ENCODE measurements at regions not wholly inside any gene's neighbourhood (a gene's known extent, or its start where the extent isn't known, plus 50 kb on each side); places are given as distances from the start of the nearest gene placed in this dataset.
"Not testable (repeated sequence)": the region's sequence is repeated elsewhere in the genome, so short reads cannot be mapped to it uniquely, and the experiment has no call there.

DNA sequence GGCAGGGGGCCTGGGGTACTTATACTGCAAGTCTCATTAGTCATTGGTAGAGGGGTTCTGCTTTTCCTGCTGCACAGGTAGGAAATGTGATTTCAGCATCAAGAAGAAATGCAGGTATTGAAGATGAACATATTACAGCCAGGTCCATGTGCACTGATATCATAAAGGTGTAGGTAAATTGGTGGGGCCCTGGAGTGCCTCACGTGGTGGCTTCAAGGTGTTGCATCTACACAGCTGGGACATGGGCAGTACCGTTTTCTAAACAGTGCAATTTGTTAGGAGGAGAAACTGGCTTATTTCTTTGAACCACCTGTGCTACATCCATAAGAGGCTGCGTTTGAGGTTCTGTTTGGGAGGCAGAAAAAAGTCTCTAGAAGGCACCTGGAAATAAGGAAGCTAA lies 618.1 kb upstream of the RBFOX1 start:
- DNase-seq, result no peak

DNA sequence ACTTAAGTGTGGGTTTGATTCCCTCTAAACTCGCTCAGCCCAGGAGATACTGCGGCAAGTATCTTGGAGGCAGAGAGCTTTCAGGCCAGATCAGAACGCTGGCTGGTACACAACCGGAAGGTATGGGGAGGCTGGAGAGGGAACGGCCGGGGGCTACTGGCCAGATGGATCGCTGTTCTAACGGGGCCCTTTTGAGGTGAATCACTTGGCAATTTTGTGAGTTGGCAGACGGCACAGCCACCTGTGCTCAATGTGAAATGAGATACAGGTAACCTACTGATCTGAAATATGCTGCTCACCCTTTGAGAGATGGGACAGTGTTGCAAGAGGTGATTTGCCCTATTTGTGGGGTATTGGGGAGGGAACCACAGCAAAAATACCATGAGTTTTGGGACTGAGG lies 622.9 kb upstream of the RBFOX1 start:
- no peak for DNase-seq

DNA sequence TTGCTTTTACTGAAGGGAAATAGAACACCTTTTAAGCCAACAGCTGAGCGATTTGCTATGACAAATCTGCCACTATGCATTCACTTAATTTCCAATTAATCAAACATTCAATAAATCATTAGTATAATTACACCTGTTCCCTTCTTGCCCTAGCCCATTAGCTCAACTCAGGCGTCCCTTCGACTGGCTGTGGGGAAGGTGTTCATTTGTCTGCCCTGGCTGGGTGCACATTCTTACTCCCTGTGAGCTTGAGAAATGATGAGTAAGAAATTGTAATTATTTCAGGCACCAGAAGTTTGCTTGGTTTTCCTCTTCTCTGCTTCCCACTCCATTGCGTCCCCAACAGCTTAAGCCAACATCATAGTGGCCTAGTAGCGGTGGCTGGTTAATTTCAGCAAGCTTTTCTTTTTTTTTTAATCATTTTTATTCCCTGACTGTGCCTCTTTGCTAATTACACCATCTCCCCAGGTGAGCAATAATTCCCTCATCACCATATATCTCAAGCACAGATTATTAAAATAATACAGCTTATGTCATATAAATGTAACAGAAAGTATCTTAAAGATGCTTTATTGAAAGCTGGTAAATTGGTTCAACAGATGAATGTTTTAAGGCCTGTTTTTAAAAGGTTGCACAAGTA lies 623.9 kb upstream of the RBFOX1 start:
- DNase-seq, result no peak

- no peak for DNase-seq
Measured at GRCh38 chr16:6704306-6704930, 628.2 kb upstream of the RBFOX1 start.

DNA sequence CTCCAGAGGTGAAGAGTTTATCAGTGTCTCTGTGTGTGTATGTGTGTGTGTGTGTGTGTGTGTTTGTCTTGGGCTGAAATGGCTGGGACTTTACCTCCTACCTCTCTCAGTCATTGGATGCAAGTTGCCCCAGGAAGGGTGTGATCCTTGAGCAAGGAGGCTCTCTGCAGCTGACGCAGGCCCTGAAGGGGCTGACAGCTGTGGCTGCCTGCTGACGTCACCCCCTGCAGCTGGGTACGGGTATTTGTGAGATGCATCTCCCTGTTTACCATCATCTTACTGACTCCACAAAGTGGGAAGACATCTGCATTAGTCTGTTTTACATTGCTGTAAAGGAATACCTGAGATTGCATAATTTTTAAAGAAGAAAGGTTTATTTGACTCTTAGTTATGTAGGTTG lies 631.5 kb upstream of the RBFOX1 start:
- no peak for DNase-seq

- DNase-seq, result no peak
Measured at GRCh38 chr16:6698548-6698947, 634.1 kb upstream of the RBFOX1 start.

GRCh38 chr16:6695666-6696065 lies 637.0 kb upstream of the RBFOX1 start:
- DNase-seq, result no peak

GRCh38 chr16:6694636-6695035 lies 638.0 kb upstream of the RBFOX1 start:
- no peak for DNase-seq

DNA sequence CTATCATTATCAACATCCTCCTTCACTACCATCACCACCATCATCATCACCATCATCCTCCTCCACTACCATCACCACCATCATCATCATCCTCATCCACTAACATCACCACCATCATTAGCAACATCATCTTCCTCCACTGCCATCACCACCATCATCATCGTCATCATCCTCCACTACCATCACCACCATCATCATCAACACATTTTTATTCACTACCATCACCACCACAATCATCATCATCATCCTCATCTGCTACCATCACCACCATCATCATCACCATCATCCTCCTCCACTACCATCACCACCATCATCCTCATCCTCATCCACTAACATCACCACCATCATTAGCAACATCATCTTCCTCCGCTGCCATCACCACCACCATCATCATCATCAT lies 639.2 kb upstream of the RBFOX1 start:
- DNase-seq, result not testable (repeated sequence)

DNA sequence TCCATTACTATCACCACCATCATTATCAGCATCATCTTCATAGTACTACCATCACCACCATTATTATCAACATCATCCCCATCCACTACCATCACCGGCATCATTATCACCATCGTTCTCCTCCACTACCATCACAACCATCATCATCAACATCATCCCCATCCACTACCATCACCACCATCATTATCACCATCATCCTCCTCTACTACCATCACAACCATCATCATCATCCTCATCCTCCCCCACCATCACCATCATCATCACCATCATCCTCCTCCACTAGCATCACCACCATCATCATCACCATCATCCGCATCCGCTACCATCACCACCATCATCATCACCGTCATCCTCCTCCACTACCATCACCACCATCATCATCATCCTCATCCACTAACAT lies 639.8 kb upstream of the RBFOX1 start:
- no peak for DNase-seq

DNA sequence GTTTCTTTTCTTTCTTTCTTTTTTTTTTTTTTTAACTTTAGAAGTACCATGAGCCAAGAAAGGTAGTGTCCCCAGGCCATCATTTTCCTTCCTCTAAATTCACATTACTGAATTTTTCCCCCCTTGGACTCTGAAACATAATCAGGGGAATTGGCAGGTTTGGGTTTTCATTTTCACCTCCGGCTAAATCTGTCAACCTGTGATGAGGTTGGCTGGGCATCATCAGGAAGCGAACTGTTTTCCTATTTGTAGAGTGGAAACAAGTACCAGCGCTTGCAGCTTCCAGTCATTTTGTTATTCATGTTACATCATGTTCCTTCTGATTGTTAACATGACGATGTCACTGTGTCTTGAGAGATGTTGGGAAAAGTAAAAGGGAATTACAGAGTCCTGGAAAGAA lies 641.9 kb upstream of the RBFOX1 start:
- no peak for DNase-seq

GRCh38 chr16:6689643-6690042 lies 643.0 kb upstream of the RBFOX1 start:
- DNase-seq, result no peak

DNA sequence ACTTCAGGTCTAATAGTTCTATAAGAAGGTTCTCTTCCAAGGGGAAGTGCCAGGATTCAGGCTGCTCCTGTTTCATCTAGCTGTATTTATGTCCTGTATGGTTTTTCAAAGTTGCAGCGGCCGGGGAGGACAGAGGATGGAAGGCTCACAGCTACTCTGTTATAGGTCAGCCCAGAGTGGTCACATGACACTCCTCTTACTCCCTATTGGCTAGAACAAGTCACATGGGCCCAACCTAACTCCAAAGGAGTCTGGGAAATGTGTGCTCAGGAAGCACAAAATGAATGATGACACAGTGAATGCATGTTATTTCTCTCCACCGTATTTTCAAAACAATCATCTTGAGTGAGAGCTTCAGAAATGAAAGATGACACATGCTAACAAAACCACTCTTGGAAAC lies 645.1 kb upstream of the RBFOX1 start:
- no peak for DNase-seq

- DNase-seq, result no peak
Measured at GRCh38 chr16:6684076-6684673, 648.5 kb upstream of the RBFOX1 start.

DNA sequence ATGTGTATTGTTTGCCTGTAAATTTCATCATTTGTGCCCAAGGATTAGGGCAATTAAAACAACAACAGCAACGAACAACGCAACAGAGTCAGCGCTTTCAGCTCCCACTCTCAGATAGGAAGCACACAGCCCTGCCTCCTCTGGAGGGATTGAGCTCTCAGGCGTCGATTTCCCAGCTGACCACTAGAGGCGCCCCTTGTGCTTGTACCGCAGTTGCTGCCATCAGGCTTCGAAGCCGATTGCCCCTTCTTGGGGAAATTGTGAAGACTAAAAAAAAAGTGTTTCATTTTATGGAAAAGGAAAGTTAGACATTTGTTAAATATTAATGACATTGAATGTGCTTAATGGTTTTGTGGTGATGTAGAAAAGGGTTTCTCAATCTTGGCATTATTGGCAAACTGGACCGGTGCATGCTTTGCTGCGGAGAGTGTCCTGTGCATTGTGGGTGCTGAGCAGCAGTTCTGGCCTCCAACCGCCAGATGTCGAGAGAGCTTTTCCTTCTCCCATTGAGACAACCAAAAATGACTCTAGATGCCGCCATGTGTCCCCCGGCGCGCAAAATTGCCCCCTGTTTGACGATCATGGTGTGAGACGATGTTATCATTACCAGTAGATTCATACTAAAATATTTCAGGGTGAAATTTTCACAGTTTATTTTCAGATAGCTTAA lies 650.4 kb upstream of the RBFOX1 start:
- DNase-seq, result no peak

DNA sequence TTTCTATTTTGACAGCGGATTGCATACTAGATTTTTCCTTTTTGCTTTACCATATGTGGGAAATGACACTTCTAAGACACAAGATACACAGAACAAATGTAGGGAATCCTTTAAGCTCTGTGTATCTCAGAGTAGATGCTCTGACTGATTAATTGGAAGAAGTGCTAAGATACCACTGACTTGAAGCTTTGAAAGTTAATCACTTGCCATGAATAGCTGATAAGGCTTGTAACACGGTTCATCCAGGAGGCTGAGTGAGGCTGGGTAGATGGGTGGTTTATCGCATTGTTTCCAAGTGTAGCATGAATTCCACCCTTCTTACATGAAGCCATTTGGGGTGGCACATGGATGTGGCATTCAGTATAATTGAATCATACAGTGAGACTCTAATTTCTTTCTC lies 654.1 kb upstream of the RBFOX1 start:
- DNase-seq, result no peak

GRCh38 chr16:6674071-6674470 lies 658.6 kb upstream of the RBFOX1 start:
- DNase-seq, result no peak

DNA sequence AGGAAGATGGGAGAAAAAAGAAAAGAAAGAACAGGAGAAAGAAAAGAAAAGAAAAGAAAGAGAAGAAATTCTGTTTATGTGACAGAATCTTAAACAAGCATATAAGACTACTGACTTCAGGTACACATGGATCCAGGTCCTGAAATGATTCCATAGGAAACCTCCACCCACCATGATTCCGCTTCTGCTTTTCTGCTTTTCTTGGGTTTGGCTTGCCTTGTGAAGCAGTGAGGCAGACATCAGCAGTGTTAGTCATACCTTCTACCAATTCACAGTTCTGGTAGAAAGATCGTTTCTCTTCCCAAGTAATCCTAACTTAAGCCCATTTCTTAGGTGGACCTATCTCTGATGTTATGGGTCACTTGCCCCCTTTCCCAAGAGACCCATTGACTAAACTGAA lies 660.1 kb upstream of the RBFOX1 start:
- no peak for DNase-seq

DNA sequence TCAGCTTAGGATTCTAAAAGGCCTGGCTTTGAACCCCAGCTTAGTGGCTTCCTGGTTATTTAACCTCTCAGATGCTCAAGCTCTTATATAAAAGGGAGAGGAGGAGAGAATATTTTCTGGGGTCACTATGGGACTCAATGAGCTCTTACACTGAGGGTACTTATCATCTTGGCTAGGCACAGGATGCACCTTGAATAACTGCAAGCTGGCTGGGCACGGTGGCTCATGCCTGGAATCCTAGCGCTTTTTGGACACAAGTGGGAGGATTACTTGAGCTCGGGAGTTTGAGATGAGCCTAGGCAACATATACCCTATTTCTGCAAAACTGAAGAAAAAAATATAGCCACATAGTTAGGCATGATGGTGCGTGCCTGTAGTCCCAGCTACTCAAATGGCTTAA lies 665.3 kb upstream of the RBFOX1 start:
- no peak for DNase-seq

DNA sequence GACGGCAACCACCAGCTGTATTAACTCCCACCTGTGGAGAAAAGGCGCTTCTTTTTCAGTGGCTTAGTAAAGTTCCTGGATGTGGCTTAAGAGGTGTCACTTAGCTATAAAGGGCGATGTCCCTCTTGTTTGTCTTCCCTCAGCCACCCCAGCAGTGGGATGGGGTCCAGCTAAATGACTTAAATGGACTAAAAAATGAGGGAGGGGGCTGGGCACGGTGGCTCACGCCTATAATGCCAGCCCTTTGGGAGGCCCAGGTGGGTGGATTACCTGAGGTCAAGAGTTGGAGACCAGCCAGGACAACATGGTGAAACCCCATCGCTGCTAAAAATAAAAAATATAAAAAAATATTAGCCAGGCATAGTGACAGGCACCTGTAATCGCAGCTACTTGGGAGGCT lies 667.5 kb upstream of the RBFOX1 start:
- DNase-seq, result no peak

DNA sequence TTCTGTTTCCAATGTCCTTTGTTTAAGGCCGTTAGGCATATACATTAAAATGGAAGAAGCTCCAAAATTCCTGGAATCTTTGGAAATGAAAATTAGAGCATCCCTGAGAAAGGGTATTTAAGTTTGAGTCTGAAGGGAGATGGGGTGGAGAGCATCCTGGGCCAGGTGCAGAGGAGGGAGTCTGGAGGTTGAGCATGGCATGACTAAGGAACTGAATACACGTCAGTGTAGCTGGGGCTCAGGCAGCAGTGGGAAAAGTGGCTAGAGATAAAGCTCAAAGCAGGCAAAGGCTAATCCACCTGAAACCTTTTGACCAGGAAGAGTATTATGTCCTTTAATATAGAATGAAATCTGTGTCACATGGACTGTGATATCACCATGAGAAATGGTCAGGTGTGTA lies 669.0 kb upstream of the RBFOX1 start:
- no peak for DNase-seq

DNA sequence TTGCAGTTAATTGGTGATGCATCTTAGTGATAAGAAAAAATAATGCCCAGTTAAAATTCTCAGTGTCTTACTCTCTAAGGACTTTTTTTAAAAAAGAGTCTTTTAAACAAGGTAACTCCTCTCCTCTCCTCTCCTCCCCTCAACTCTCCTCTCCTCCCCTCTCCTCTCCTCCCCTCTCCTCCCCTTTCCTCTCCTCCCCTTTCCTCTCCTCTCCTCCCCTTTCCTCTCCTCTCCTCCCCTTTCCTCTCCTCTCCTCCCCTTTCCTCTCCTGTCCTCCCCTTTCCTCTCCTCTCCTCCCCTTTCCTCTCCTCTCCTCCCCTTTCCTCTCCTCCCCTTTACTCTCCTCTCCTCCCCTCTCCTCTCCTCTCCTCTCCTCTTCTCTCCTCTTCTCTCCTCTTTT lies 675.9 kb upstream of the RBFOX1 start:
- no peak for DNase-seq

GRCh38 chr16:6646891-6647290 lies 685.8 kb upstream of the RBFOX1 start:
- DNase-seq, result no peak

Measured in central memory CD4-positive, alpha-beta T cell (primary cell).